ENCODE measurements at regions not wholly inside any gene's neighbourhood (a gene's known extent, or its start where the extent isn't known, plus 50 kb on each side); places are given as distances from the start of the nearest gene placed in this dataset.

DNA sequence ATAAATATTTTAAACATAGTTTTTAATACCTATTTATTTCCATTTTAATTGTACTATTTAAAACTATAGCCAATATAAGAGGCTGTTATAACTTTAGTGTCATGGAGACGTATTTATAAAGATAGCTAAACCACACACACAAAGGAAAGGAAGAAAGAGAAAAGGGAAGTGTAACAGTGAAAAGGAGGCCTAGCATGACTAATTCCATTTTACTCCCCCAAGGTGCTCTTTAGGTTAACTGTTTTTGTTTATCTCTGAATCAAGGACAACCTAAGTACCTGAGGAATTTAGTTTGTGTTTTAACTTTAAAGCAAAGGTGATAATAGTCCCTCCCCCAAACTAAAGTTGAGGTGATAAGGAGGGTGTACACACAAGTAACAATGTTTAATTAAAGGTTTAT, 1188.9 kb upstream of the C9orf72 start:
- no peak for TF ChIP-seq EP300 (IDR thresholded peaks at IDR 0.05; ENCODE audit: borderline replicate concordance in 1 of 2, control insufficient read depth in 1 of 2, low read depth in 2 of 2, low read length in 2 of 2)
- TF ChIP-seq CEBPB (IDR thresholded peaks at IDR 0.05; ENCODE audit: borderline replicate concordance in 1 of 2, low read depth in 2 of 2, low read length in 2 of 2) = no peak
- TF ChIP-seq POLR2A (IDR thresholded peaks at IDR 0.05; ENCODE audit: low read depth, low read length) = no peak
- TF ChIP-seq ZNF24 (IDR thresholded peaks at IDR 0.05) = no peak
- TF ChIP-seq, protein P1, sequence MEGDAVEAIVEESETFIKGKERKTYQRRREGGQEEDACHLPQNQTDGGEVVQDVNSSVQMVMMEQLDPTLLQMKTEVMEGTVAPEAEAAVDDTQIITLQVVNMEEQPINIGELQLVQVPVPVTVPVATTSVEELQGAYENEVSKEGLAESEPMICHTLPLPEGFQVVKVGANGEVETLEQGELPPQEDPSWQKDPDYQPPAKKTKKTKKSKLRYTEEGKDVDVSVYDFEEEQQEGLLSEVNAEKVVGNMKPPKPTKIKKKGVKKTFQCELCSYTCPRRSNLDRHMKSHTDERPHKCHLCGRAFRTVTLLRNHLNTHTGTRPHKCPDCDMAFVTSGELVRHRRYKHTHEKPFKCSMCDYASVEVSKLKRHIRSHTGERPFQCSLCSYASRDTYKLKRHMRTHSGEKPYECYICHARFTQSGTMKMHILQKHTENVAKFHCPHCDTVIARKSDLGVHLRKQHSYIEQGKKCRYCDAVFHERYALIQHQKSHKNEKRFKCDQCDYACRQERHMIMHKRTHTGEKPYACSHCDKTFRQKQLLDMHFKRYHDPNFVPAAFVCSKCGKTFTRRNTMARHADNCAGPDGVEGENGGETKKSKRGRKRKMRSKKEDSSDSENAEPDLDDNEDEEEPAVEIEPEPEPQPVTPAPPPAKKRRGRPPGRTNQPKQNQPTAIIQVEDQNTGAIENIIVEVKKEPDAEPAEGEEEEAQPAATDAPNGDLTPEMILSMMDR (IDR thresholded peaks at IDR 0.05 in 2 of 3, conservative IDR thresholded peaks at IDR 0.05 in 1 of 3; ENCODE audit: control insufficient read depth in 2 of 3, extremely low read depth in 1 of 3, insufficient read depth in 1 of 3, low read depth in 3 of 3, low read length in 3 of 3) = no peak
- TF ChIP-seq BCL11A (IDR thresholded peaks at IDR 0.05; ENCODE audit: low read depth, low read length) = no peak
